HG03039 (cell line): ENCODE measurements at regions not wholly inside any gene's neighbourhood (a gene's known extent, or its start where the extent isn't known, plus 50 kb on each side); places are given as distances from the start of the nearest gene placed in this dataset.

Experiments
- ATAC-seq: cut with Tn5 transposase; IDR thresholded peaks from one replicate; pipeline ENCODE4 v1.9.1; 2021; ENCODE audit warnings: mild to moderate bottlenecking, moderate library complexity; ENCODE audit not compliant: unreplicated experiment

DNA sequence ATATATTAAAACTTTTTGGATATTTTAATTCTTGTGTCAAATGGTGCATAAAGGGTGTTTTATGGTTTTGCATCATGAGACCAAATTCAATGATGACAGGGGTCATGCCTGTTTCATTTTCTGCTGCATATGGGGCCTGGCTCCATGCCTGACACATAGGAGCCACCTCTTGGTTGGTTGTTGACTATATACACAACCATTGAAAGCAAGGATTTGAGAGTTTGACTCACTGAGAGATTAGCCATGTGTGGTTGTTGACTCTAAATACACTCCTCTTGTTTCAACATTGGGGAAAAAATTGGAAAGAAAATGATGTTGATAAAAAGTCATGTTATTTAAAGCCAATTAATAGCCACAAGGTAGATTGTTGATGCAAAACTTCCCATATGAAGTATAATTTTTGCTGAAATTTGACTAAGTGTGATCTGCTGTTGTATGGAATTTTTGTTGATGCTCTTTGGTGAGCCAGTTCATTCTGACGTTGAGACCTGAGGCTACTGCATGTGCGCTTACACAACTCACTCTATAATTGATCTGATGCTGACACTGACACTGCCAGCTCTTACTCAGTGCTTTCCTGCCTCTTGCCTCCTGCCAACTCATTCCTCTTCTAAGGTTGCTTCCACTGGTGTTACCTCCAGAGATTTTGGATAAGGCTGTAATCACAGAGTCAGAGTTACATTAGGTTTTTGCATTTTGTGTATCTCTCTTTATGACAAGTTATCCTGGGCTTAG, 446.2 kb upstream of the SLC14A2 start:
- no peak for ATAC-seq

DNA sequence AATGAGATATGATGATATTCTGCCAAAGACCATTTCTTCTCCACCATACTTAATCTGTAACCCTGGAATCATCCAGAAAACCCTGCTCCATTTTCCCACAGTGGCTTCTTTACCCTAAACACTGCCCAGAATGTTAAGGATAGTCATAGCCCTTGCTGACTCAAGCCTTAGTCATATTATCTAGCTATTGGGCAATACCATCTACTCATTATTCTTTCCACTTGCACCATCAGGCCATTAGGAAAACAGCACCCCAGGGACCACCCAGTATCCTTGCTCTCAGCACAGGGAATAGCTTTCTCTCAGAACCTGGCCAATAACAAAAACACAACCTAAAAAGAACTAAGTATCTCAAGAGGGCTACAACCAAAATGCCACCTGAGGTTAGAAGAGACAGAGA, 445.7 kb upstream of the SLC14A2 start:
- ATAC-seq, result no peak

DNA sequence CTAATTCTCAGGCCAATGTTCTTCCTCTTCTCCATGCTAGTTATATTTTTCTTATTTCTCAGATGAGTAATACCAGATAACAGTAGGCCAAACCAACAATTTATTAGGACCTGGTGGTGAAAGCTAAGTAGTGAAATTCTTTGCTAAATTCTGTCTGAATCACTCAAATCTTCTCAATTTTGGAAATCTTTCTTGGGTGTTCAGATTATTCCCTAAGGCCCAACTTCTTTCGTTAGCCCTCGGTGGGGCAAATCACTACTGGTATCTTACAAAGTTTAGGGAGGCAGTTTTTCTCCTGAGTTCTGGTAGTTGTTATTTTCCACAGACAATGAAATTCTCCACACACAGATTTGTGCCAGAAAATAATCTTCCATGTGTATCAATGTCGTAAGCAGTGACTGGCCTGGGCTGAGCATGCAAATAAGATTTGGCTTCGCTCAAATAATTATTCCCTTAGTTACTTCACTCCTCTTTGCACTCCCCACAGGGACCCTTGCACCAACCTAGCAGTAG, 443.5 kb upstream of the SLC14A2 start:
- no peak for ATAC-seq

DNA sequence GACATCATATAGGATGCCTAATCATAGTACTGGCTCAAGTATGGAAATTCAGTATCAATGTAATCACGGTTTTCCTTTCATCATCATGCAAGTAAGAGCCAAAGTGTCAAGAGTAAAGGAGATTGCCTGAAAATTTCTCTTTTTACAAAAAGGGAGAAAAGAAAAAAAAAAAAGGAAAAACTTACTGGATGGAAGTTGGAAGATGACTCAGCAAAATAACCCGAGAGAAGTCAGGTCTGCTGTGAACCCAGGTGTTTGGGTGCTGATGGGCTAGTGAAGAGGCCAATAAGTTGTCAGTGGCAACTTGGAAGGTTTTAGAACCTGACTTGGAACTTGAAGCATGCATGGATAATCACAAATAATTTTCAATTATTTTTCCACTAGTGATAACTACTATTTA, 441.9 kb upstream of the SLC14A2 start:
- ATAC-seq, result no peak

DNA sequence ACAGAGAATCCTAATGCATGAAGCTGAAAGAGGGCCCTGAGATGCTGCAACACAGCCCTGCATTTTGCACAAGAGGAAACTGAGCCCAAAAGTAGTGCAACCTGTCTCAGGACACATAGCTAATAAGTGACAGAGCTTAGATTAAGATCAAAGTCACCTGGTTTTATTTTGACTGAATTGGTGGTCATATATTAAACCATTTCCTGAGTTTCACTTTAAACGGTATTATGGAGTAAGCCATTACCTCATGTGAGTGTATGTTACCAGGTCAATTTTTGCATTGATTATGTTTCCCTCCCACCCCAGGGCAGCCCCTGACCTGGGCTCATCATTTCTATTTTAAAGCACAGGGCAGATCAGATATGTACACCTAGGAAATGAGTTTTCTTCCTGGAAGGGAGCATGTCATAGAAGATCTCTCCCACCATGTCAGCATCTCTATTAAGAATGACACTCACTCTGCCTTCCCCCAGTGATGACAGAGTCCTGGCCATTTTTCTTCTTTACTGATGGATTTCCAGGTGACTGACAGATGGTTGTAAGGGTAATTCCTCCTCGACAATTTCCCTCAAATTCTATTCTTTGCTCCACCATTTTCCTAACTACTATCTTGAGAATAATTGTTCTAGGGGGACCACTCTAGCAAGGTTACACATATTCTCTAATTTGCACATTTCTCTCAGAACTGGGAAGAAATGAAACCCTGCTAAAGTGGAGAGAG, 441.3 kb upstream of the SLC14A2 start:
- no peak for ATAC-seq

DNA sequence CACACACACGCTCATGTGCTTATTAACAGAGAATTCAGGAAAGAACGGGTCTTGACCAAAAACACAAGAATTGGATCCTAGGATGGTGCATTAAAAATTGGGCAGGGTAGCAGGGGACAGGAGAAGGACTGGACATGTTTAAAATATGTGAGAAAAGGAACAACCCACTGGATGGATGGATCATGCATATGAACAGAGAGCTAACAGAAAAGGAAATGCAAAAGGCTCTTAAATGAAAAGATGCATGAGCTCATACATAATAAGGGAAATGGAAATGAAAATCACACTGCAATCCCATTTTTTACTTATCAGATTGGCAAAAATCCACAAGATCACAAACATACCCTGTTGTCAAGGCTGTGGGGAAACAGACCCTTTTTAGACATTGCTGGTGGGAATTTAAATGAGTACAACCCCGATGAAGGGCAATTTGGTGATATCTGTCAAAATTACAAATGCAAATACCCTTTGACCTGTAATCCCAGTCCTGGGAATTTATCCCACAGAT, 440.6 kb upstream of the SLC14A2 start:
- ATAC-seq, result no peak

DNA sequence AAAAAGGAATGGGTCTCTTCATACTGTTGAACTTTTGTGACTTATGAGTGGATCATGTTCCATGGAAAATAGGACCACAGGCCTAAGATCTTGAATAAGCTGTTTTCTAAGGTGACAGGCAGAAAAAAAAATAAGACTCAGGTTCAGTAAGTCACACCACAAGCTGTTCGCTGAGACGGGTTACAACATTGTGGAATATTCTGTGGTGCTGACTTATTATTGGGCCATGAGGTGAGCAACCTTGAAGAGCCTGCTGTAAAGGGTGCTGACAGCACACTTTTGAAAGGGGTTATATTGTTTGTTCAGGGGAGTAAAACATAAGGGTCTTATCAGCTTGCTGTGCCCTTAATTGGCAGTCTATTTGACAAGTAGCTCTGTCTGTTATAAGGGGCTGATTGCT, 439.8 kb upstream of the SLC14A2 start:
- no peak for ATAC-seq

DNA sequence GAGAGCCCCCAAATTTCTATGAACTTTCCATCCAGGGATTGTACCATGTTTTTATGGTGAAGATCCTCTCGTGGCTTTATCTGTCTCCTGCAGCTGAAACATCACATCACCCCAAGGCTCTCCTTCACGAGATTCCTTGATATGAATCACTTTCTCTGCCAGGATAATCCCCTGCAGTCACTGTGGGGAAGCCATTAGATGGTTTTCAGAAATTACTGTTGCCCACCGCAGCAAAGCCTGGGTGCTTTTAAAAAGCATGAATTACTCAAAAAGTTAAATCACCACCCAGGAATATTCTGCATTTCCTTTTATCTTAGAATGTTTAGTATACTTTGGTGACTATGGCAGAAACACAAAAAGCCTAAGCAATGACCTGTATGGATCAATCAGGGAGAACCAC, 428.4 kb upstream of the SLC14A2 start:
- no peak for ATAC-seq

DNA sequence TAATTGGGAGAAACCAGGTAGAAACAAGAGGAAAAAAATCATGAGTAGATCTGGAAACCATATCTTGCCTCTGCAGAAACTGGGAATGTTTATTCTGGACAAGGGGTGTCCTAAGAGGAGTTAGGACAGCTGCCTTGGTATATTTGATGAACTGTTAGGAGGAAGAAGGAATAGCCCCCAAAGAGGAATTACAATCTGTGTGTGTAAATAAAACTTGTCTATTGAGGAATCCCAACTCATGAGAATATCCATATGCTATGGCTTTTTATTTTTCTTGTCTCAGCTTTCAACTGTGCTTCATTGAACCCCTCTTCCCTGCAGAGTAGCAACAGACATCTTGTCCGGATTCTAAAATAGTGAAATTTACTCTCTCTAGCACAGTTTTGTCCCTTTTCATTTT, 423.5 kb upstream of the SLC14A2 start:
- ATAC-seq, result no peak

DNA sequence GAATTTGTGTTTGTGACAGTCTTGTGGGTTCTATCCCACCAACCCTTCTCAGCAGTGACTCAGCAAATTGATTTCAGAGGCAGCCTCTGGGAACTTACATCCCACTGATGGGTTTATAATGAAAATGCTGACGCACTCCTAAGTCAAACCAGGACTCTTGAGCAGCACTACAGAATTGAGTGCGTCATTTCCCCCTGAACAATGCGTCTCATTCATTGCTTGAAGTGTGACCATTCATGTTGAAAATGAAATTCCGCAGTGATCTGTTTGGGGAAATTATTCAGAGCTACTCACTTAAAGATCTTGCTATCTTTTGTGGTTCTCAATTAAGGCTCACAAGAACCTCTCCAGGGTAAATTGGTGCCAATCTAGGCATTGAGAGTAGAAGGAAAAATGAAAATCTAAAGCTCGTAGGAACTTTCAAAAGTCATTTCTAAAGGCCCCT, 417.7 kb upstream of the SLC14A2 start:
- peak; percentile 99 for ATAC-seq

DNA sequence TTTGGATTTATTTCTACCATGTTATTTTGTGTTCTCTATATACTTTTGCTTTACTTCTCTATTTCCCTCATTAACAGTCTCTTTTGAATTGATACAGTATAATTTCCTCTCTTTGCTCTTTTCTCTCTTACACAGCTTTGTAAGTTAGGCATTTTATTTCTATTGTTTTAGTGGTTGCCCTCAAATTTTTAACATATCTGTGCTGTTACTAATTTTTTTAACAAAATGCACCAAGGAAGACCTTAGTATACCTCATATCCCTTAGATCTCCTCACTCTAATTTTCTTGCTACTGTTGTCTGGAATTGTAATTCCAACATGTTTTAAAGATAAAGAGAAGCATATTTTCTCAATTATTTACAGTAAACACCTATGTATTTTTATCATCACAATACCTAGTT, 416.8 kb upstream of the SLC14A2 start:
- no peak for ATAC-seq

DNA sequence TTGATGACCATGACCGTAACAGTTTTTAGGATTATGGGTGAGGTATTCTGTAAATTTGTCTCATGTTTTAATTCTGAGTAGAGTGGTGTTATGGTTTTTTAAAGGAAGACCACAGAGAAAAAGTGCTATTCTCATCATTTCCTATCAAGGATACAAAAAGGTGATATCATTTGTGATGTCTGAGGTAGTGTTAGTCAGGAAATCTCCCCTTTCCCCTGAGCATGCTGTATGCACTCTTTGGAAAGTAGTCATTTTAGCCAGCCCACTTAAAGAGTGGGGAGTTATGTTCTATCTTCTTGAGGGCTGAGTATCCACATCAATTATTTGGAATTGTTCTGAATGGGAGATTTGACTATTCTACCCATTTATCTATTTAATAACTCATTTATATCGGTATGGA, 414.2 kb upstream of the SLC14A2 start:
- ATAC-seq, result no peak

DNA sequence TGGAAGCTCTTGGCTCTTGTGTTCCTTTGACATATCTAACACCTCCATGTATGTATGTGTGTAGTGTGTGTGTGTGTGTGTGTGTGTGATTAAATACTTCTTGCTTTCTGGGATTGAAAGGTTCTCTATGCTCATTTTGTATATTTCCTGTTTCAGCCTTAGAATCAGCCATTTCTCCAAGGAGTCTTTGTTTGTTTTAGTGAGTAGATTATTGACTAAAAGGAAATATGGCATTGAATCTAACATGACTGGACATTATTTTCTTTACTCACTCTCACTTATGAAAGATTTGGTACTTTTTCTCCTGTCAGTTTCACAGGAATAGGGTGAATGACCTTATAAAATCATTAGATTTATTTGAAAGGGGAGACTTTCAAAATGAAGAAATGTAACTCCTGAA, 413.8 kb upstream of the SLC14A2 start:
- ATAC-seq, result no peak

DNA sequence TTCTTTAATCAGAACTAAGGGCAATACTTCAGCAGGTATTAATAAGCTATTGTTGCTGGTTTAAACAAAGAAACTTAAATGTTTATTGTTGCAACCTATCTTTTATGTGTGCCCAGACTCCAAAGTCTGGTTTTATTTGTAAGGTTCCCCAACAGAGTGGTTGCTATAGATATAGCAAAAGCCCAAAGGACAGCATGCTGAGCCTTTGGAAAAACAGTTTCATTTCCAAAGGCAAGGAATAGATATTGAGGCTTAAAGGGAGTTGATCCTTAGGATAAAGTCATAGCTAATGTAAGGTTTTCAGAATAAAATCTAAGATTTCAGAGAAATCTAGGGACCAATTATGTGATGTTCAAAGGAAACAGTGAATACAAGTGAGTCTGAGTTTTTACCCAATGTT, 413.2 kb upstream of the SLC14A2 start:
- ATAC-seq, result no peak

DNA sequence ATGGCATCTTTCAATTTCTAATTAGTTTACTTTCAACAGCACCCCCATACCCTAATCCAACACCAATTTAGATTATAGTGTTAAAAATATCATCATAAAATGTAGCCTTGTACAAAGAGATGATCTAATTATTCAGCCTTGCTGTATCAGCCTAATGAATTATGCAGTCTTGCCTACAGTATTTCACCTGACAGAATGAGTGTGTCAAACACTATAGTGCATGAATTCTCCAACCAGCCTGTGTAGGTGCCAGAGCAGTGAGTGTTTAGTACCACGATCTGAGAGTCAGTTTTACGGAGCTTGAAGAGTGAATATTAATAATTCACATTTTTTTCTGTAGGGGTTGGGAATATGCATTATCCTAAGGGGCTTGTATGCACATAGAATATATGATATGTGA, 411.6 kb upstream of the SLC14A2 start:
- ATAC-seq, result no peak

DNA sequence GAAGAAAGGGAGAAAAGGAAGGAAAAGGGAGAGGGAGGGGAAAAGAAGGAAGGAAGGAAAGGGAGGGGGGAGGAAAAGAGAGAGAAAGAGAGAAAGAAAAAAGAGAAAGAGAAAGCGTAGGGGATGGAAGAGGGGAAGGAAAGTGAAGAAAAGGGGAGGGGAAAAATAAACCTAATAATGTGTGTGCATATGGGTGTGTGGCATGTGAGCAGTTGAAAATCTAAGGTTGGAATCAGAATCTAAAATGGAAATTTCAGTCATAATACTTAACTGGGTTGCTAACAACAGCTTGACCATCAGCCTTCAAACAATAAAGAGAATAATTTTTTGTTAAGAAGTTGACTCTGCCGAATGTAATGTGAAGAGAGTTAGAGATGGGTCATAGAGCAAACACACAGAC, 407.9 kb upstream of the SLC14A2 start:
- no peak for ATAC-seq

DNA sequence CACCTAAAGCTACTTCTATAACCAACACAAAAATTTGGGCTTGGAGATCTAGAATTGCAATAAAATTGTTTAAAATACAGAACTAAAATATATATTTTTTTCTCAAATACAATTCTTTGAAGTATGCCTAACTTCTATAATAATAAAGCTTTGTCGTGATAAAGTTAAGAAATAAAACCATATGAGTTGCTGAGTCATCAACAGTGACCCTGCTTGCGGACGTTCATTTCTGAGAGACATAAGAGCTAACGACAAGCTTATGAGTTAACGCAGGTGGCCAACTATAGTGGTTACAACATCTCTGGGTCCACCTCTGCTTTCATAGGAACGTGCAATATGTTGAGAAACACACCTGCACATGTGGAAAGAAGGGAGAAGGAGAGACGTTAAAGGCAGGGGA, 407.1 kb upstream of the SLC14A2 start:
- ATAC-seq, result no peak

DNA sequence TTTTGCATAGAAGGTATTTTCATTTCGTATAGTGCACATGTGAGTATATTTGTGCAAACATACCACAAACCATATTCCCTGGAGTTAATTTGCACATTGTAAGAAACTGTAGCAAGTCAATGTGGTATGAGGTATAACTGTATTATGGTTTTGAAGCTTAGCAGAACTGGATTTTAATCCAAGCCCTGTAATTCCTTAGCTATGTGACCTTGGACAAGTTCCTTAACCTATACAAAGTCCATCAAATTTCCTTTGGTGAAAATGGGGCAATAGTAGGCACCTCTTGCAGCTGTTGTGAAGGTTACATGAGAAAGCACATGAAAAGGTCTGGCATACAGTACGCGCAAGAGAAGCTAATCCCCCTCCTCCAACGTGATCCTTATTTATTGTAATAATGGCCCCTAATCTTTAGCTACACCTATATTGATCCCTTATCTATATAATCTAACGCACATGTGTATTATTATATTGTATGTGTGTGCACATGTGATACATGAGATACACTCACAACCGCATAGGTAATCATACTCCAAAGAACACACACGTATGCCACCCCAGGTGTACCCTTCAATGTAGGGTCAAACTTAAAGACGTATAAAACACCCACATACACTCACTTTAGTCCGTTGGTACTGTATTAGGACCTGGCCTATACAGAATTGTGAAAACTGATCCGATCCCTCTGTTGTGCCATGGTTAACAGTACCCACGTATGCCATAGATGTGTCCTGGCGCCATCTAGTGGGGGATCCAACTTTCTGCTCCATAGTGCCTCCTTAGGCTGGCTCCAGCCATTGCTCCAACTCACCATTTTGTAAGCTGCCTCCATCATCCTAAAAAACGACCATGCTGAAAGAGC, 402.9 kb upstream of the SLC14A2 start:
- peak; percentile 98 for ATAC-seq

DNA sequence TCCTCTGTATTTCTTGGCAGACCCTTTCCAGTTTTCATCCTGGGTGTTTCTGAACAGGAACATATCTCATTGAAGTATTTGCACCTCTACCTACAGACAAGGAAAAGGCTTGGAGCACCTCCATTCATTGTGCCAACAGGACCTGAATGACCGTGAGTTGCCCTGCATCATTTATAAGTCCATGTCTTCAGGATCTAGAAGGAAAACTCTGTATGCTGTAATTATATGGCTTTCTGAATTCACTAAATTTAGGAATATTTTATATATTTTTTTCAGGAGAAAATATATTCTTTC, 402.3 kb upstream of the SLC14A2 start:
- no peak for ATAC-seq

DNA sequence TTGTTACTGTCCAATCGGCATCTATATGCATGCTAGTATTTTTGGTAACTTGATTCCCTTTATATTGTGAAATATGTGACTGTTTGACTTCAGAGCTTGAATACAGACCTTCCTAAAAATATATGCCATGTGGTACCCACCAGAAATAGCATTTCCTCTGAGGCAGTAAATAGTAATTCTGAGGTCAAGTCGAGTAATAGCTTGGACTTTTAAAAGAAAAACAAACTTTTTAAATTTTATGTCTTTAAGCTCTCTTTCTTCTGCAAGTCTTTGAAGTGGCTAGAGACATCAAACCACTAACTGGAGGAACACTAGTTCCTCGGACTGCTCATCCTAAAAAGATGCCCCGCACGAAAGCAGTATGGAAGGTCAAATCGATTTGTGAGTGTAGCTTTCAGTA, 396.8 kb upstream of the SLC14A2 start:
- ATAC-seq, result no peak

DNA sequence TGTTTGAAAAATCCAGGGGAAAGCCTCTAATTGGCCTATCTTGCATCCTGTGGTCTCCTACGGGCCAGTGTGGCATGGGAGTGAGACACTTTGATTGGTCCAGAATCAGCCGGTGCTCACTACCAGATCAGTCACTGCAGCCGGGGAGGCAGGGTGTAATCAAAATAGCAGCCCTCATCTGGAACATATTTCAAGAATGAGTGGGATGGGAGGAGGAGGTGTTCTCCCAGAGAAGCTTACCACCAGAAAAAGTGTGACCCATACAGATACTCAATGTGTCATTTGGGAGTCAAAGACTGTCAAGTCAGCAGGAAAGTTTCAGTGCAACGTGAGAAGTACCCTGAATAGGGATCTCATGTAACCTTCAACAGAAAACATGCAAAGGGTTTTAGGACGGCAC, 393.9 kb upstream of the SLC14A2 start:
- no peak for ATAC-seq

DNA sequence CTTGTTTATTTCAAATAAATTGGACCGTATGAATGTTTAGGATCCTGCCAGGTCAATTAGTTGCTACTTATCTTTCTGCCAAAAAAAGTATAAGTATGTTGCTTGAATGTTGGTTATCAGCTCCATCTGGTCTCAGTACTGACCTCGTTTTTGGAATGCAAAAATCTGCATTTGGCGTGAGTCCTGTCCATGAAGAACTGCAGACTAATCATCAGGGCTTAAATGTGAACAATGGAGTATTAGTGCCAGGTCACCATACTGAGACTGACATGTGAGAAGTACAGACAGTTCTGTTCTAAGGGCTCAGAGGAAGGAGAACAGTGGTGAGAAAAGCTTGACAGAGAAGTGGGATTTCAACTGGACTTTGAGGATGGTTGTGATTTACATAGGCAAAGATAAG, 393.1 kb upstream of the SLC14A2 start:
- no peak for ATAC-seq
